ENCODE measurements at regions not wholly inside any gene's neighbourhood (a gene's known extent, or its start where the extent isn't known, plus 50 kb on each side); places are given as distances from the start of the nearest gene placed in this dataset.
A peak's percentile ranks its signal among the peaks of the same experiment; 100 is the strongest.

DNA sequence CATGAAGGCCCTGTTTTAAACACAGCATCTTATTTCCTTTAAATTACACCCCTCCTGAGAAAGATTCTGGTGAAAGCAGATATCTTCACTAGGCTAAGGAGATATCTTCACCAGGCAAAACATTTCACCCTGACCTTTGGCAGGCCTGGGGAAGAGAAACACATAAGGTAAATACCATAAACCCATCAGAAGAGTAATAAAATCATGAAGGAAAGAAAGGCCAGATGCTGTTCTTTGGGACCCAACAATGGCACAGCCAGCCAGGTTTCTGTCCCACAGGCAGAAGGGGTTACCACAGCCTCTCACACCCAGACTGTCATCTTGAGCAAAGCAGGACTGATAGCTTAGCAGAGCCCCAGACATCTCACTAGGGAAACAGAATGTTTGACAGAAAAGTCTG, 125.4 kb downstream of the CCDC34 start:
- TF ChIP-seq, protein P1, sequence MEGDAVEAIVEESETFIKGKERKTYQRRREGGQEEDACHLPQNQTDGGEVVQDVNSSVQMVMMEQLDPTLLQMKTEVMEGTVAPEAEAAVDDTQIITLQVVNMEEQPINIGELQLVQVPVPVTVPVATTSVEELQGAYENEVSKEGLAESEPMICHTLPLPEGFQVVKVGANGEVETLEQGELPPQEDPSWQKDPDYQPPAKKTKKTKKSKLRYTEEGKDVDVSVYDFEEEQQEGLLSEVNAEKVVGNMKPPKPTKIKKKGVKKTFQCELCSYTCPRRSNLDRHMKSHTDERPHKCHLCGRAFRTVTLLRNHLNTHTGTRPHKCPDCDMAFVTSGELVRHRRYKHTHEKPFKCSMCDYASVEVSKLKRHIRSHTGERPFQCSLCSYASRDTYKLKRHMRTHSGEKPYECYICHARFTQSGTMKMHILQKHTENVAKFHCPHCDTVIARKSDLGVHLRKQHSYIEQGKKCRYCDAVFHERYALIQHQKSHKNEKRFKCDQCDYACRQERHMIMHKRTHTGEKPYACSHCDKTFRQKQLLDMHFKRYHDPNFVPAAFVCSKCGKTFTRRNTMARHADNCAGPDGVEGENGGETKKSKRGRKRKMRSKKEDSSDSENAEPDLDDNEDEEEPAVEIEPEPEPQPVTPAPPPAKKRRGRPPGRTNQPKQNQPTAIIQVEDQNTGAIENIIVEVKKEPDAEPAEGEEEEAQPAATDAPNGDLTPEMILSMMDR (IDR thresholded peaks at IDR 0.05; ENCODE audit: low read depth, low read length, missing control alignments) = no peak
- H3K4me3 ChIP-seq (replicated peaks; ENCODE audit: low read depth, low read length) = no peak overlapping the region
- DNase-seq (ENCODE audit: extremely low read depth, low read depth) = no peak

DNA sequence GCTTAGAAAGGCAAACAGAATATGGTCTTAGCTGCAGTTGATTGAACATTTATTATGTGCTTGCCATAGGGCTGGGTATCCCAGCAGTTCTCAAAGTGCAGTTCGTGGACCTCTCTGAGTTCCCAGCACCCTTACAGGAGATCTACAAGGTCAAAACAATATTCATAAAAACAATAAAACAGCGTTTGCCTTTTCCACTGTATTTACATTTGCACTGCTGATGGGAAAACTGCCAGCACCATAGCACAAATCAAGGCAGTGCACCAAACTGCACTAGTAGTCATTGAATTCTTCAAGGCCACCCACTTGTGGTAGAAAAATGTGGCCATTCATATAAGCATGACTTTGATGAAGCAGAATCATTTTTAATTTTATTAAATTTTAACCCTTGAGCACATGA, 128.1 kb downstream of the CCDC34 start:
- DNase-seq (ENCODE audit: extremely low read depth, low read depth) = no peak
- TF ChIP-seq, protein P1 (IDR thresholded peaks at IDR 0.05; ENCODE audit: low read depth, low read length, missing control alignments) = no peak
- H3K4me3 ChIP-seq (replicated peaks; ENCODE audit: low read depth, low read length) = no peak overlapping the region

DNA sequence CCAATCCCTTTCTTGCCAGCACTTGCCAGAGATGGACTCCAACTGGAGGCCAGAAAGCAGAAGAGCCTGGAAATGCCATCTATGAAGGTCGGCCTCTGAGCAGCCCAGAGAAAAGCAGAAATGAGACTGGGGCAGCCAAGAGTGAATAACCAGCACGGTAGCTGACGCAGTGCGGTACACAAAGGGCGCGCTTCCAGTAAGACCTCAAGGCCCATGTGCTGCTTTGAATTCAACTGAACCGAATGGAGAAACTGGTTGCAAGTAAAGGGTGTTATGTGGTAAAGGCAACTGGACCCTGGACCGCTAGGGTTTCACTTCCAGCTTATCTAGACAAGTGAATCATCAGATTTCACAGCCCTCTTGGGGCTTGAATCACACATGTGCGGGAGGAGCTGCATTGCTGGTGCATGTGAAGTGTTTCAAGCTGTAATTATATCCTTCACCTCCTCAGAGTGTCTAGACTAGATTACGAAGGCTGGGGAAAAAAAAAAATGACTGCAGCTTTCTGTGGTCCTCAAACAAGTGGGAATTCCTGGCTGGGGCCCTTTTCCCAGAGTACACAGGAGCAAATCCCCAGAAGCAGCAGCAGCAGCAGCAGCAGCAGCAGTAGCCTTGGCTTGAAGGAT, 128.9 kb downstream of the CCDC34 start:
- no peak overlapping the region for H3K4me3 ChIP-seq (replicated peaks; ENCODE audit: low read depth, low read length)
- DNase-seq (ENCODE audit: extremely low read depth, low read depth) = peak; percentile 64
- TF ChIP-seq, protein P1 (IDR thresholded peaks at IDR 0.05; ENCODE audit: low read depth, low read length, missing control alignments) = no peak

DNA sequence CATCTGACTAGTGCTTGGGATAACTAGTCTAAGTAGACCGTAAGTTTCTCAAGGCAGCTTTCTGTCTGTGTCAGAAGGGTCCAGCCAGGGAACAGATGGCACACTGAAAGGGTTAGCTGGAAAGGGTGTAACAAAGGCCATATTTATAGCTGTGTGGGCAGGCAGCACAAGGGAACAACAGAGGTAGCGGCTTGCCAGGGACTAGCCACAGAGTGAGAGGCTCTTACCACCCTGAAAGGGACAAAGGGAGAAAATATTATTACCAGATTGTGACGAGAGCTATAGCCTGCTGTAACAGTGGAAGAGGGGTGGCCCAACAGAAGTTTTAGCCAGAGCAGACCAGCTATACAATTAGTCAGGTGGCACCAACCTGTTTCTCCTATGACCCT, 129.4 kb downstream of the CCDC34 start:
- no peak for DNase-seq (ENCODE audit: extremely low read depth, low read depth)
- TF ChIP-seq, protein P1 (IDR thresholded peaks at IDR 0.05; ENCODE audit: low read depth, low read length, missing control alignments) = no peak
- H3K4me3 ChIP-seq (replicated peaks; ENCODE audit: low read depth, low read length) = no peak overlapping the region

DNA sequence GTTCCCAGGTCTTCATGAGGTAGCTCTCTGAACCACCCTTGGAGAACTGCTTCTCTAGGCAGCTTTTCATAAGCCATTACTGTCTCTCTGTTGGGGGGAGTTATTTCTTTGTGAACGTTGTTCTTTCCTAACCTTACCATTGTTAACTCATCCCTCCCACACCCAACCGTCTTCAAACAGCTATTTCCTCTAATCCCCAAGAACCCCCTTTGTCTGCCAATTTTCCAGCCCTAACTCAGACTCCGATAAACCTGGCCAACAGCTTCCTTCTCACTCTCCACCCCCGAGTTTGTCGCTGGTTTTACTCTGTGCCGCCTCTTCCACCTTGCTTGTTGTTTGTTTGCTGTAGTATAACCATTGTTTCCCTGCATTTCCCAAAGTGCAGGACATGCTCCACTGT, 131.5 kb downstream of the CCDC34 start:
- no peak for DNase-seq (ENCODE audit: extremely low read depth, low read depth)
- no peak overlapping the region for H3K4me3 ChIP-seq (replicated peaks; ENCODE audit: low read depth, low read length)
- TF ChIP-seq, protein P1 (IDR thresholded peaks at IDR 0.05; ENCODE audit: low read depth, low read length, missing control alignments) = no peak

DNA sequence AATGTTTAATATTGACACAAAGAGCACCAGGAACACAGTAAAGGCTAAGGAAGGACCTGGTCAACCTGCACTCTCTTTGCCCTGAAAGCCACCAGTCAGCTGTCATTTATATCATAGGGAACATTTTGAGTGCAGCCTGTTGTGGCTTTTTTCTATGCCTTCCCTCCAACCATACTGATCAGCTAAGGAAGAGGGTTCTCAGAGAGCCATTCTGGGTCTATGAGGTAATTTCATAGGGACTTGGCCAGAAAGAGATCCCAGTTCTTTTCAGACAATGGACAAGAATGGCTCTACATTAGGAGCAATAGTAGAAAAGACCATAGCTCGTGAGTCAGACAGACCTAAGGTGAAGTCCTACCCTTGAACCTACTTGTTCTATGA, 132.8 kb downstream of the CCDC34 start:
- DNase-seq (ENCODE audit: extremely low read depth, low read depth) = no peak
- TF ChIP-seq, protein P1 (IDR thresholded peaks at IDR 0.05; ENCODE audit: low read depth, low read length, missing control alignments) = no peak
- no peak overlapping the region for H3K4me3 ChIP-seq (replicated peaks; ENCODE audit: low read depth, low read length)
